Stimulated activated CD8-positive, alpha-beta memory T cell treated with anti-CD3 and anti-CD28 coated beads, Interleukin-4, amount 100 ng/mL, for 1 hour (primary cell): ENCODE measurements at regions not wholly inside any gene's neighbourhood (a gene's known extent, or its start where the extent isn't known, plus 50 kb on each side); places are given as distances from the start of the nearest gene placed in this dataset.

Experiments
- DNase-seq, 2 donors: peaks; one replicate each; pipeline ENCODE4 v3.0.0-alpha.2; 2020; ENCODE audit warnings: low read depth in 2 of 2, low spot score in 1 of 2

GRCh38 chr1:201589186-201589585 is 50.3 kb downstream of the NAV1 start:
- DNase-seq = no peak

DNA sequence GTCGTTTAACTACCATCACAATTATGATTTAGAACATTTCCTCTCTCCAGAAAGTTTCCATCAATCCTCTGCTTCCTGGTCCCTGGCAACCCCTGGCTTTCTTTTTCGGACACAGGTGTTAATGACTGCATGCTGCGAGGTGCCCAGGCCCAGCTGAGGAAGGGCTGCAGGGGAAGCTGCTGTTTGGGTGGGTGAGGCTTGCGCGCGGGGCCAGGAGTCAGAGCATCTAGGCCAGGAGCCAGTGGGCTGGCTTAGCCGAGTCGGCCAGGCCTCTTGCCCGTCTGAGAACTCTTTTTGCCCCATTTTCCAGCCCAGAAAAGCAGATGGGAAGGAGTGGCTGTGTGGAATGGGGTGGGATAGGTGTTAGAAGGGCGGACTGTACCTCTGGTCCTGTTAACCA is 51.5 kb downstream of the NAV1 start:
- no peak for DNase-seq

- no peak for DNase-seq
Observed at GRCh38 chr1:201591348-201591747, 52.4 kb downstream of the NAV1 start.

- no peak for DNase-seq
Observed at GRCh38 chr1:201591981-201592380, 53.1 kb downstream of the NAV1 start.

DNA sequence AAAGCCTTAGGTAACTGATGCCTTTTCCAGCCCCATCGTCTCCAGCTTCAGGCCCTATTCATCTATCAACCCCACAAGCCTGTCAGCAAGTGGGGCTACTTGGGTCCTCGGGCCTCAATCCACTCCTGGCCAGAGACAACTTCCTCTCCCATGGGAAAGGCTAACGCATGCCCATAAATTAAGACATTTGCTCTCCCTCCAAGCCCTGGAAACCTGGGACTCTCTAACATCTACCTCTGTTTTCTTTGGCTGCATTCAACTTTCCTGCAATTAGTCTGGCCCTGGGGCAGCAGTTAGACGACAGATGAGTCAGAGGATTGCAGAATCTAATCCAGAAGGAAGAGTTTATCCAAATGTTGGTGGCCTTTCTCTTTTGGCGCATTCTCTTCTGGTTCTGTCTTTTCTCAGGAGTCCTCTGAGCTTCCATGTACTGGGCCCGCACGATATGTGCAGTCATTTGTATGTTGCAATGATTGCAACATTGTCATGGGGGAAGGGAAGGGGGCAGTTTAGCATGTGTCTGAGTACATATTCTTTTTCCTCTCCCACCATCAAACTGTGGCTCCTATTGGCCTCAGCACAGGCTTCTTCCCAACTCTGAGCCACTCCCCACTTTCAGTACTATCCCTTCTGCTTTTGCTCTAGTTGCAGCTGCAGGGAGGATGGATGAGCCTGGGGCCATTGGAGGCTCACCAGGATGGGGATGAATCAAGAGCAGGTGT is 54.4 kb downstream of the NAV1 start:
- DNase-seq = no peak

GRCh38 chr1:201594575-201595245 is 55.8 kb downstream of the NAV1 start:
- DNase-seq = no peak

- DNase-seq = no peak
Observed at GRCh38 chr1:201595381-201595780, 56.5 kb downstream of the NAV1 start.

DNA sequence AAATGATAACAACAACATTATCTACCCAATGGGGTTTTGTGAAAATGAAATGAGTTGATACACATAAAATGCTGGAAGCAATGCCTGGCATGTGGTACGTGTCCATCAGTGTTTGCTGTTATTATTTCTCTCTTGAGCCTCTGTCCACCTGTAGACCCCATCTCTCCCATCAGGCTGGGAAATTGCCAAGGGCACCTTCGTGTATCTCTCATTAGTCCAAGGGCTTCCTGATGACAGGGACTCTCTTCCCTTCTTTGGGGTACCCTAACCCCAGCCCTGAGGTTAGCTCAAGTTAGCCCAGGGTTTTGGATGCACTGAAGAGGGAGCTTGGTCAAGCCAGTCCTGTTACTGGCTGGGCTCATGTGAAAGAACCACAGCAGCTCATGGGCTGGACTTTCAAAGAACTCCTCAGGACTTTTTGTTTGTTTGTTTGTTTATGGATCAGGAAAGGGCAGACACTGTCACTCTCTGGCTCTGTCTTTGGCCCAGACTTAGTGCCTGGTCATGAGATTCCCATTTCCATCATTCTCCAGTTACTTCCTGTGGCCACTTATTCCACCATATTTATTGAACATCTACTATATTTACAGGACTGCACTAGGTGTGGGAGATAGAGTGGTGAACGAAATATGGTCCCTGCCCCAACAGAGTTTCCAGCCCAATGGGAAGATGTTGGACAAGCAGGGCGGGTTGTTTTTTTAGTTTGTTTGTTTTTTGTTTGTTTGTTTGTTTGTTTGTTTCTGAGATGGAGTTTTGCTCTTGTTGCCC is 57.4 kb downstream of the NAV1 start:
- no peak for DNase-seq

- no peak for DNase-seq
Observed at GRCh38 chr1:201597551-201598230, 58.8 kb downstream of the NAV1 start.

DNA sequence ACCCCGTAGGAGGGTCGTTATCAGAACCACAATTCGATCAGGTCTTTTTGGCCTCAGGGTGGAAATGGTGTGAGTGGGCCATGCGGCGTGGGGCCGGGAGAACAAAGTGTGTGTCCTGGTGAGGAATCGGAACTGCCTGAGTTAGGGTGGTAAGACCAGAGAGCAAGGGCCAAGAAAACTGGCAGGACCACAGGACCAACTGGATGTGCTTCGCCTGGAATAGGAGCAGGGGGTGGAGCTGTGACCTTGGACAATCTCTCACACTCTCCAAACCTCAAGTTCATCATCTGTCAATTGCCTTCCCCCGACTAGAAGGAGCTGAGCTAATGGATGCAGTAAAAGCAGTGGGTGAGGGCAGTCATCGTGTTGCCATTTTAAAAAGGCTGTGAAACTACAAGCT is 59.5 kb downstream of the NAV1 start:
- no peak for DNase-seq

DNA sequence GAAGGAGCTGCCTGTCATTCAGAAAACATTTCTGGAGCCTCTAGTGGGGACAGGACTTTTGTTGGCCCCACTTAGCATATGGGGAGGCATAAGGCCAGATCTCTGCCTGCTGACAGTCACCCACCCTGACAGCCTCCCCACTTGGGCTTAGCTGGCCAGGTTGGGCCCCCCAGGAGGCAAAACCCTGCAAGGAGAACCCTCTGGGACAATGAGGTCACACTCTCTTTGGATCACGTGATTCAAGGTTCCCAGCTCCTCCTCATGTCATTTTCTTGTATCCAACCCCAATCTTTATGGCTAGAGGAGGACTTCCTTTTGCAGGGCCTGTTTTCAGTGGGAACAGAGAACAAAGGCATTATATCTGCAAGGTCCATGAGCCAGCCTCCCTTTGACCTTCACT is 60.0 kb downstream of the NAV1 start:
- no peak for DNase-seq

DNA sequence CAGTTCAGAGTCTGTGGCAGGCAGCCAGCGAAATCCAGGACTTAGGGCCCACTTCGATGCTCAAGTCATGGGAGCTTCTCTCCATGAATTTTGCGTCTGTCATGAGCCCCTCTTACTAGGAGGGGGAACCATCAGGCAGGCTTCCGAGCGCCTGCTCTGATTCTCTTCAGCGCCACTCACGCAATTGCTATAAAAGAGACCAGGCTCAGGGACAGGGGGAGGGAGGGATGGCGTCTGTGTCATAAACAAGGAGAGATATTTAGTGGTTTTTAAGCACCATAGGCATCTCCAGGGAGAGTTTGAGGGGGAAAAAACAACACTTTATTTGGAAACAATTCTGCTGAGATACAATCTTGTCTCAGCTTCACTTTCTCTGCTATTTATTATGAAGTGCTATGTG is 60.6 kb downstream of the NAV1 start:
- no peak for DNase-seq

DNA sequence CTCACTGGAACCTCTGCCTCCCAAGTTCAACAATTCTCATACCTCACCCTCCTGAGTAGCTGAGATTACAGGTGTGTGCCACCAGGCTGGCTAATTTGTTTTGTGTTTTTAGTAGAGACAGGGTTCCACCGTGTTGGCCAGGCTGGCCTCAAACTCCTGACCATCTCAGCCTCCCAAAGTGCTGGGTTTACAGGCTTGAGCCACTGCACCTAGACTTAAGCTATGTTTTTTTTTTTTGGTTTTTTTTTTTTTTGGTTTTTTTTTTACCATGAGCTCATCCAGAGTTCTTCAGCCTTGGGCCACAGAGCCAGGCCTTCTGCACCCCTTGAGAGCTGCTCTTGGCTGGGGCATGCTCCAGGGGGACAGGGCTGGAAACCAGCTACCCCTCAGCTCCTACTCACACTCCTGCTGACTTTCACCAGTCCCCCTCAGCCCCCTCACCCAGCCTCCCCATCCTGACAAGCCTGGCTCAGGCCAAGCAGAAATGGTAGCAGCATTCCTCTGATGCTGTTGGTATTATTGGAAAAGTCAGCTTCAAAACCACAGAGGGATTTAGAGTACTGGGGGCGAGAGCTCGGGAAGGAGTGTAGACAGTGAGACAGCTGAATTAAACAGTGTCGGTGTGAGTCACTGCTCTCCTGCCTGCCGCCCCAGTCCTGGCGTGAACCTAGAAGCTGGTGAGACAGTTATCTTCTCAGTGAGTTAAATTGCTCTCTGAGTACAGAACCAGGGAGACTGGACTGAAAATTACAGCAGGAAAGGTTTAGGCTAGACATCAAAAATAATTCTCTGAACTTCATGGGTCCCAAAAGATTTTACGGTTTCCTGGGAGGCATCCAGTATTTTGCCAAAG is 63.7 kb downstream of the NAV1 start:
- no peak for DNase-seq

- DNase-seq = no peak
Observed at GRCh38 chr1:201603613-201604232, 64.8 kb downstream of the NAV1 start.

DNA sequence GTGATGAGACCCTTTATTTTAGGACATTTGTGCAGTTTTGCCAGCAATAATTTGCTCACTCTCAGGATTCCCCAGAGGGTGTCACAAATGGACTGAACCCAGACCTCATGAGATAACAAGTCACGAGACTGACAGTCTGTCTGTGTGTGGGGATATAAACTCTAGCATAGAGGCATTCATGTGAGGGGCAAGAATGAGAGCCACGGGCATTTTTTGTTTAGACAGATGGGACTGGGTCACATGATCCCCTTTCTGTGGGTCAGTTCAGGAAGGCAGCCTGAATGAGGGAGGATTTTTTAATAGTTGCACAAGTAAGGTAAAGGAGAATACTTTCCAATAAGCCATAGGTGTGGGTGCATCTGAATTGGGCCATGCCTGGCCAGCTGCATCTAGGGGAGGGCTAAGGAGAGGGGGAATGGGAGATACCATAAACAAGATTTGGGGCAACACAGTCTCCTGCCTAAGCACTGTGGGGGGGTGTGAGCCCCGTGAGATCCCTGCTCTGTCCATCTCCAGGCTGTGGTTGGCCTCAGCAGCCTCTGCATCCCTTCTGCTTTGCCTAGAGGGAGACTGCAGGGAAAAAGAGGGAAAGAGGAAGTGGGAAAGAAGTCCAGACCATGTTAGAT is 66.6 kb downstream of the NAV1 start:
- no peak for DNase-seq

DNA sequence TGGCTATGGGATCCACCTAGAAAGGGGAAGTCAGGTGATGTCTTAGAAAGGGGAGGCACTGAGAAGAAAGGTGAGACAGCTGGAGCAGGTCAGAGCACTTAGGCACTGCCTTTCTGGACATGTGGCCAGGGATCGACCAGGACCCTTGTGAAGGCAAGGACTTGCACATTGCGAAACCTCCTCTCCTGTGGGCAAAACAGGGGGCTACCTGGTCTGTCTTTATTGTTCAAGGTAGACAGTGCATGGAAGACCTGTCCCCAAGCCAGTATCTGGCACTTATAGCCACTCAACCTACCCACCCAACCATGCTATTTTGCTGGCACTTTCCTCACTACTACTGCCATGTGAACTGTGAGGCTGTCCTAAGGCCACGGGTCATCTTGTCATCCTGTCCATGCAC is 67.2 kb downstream of the NAV1 start:
- DNase-seq = no peak

- no peak for DNase-seq
Observed at GRCh38 chr1:201606623-201607022, 67.7 kb downstream of the NAV1 start.

GRCh38 chr1:201608635-201609395 is 69.9 kb downstream of the NAV1 start:
- no peak for DNase-seq

DNA sequence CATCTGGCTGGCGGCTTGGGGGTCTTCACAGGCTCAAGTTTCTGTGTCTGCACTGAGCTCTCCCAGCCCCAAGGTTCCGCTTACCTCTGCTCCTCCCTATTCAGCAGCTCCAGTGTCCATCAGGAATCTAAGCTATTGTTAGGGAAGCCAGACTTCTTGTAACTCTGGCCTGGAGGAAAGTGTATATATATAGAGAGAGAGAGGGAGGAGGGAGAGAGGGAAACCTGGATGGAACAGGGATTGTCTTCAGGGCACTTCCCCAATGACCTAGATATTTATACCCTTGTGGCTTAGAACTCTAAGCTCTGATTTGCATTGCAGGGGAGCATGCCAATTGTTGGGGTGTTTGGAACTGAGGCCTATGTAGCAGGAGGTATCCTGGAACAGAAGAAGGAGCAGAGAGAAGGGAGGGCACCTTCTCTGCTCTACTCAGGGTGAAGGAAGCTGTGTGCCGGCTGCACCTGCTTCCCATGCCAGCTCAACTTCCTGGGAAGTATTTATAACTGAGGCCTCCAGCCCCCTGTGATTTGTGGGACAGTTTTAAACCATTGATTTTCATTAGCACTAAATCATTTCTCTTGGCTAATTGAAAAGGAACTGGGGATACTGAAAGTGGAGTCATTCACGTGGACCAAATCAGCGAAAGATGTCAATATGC is 70.9 kb downstream of the NAV1 start:
- no peak for DNase-seq
